GM23248 (cell line): ENCODE measurements at regions not wholly inside any gene's neighbourhood (a gene's known extent, or its start where the extent isn't known, plus 50 kb on each side); places are given as distances from the start of the nearest gene placed in this dataset.

ENCODE experiments used
- DNase-seq: peaks from one replicate; pipeline ENCODE4 v3.0.0-alpha.2; 2015
- H2AFZ ChIP-seq: fragments of 200-600 bp; sonication (generic); 2 replicates; pipeline ENCODE4 v1.6.1; 2016; ENCODE audit warnings: antibody characterized with exemption
- H3F3A ChIP-seq: fragments of 200-600 bp; sonication (generic); 2 replicates; pipeline ENCODE4 v1.6.1; 2016; ENCODE audit warnings: mild to moderate bottlenecking, antibody characterized with exemption, mixed run types; ENCODE audit not compliant: insufficient read depth
- H3K27ac ChIP-seq: fragments of 200-600 bp; sonication (generic); 2 replicates; pipeline ENCODE4 v1.5.1; 2016; ENCODE audit warnings: mild to moderate bottlenecking
- H3K27me3 ChIP-seq: fragments of 200-600 bp; sonication (generic); replicated peaks from 2 replicates; pipeline ENCODE4 v1.6.1; 2016; ENCODE audit warnings: mild to moderate bottlenecking; ENCODE audit not compliant: insufficient read depth
- H3K36me3 ChIP-seq: fragments of 200-600 bp; sonication (generic); 2 replicates; pipeline ENCODE4 v1.6.1; 2016; ENCODE audit warnings: low read depth, mild to moderate bottlenecking
- H3K4me1 ChIP-seq: fragments of 200-600 bp; sonication (generic); 2 replicates; pipeline ENCODE4 v1.6.1; 2016; ENCODE audit warnings: mild to moderate bottlenecking; ENCODE audit not compliant: insufficient read depth
- H3K4me2 ChIP-seq: fragments of 200-600 bp; sonication (generic); one replicate; pipeline ENCODE4 v1.6.1; 2016; ENCODE audit warnings: mild to moderate bottlenecking; ENCODE audit not compliant: unreplicated experiment
- H3K4me3 ChIP-seq: fragments of 200-600 bp; sonication (generic); 2 replicates; pipeline ENCODE4 v1.5.1; 2016; ENCODE audit warnings: mild to moderate bottlenecking
- H3K79me2 ChIP-seq: fragments of 200-600 bp; sonication (generic); 2 replicates; pipeline ENCODE4 v1.6.1; 2016; ENCODE audit warnings: mild to moderate bottlenecking; ENCODE audit not compliant: insufficient read depth
- H3K9ac ChIP-seq: fragments of 200-600 bp; sonication (generic); 2 replicates; pipeline ENCODE4 v1.6.1; 2016; ENCODE audit warnings: mild to moderate bottlenecking
- H3K9me2 ChIP-seq: fragments of 200-600 bp; sonication (generic); 2 replicates; pipeline ENCODE4 v1.6.1; 2016; ENCODE audit warnings: mixed run types, mild to moderate bottlenecking, moderate library complexity; ENCODE audit not compliant: insufficient read depth
- H3K9me3 ChIP-seq: fragments of 200-600 bp; sonication (generic); one replicate; pipeline ENCODE4 v1.6.1; 2017; ENCODE audit warnings: low read depth
- H4K20me1 ChIP-seq: fragments of 200-600 bp; sonication (generic); 2 replicates; pipeline ENCODE4 v1.6.0; 2016; ENCODE audit not compliant: insufficient read depth
- EZH2 ChIP-seq: fragments of 200-600 bp; sonication (generic); IDR thresholded peaks from 2 replicates; pipeline ENCODE4 v1.6.1; 2018; ENCODE audit warnings: antibody characterized with exemption, mild to moderate bottlenecking; ENCODE audit not compliant: insufficient read depth, poor library complexity, severe bottlenecking
- EZH2phosphoT487 ChIP-seq: fragments of 200-600 bp; sonication (generic); IDR thresholded peaks from 2 replicates; pipeline ENCODE4 v1.6.1; 2018; ENCODE audit warnings: antibody characterized with exemption, moderate library complexity, mild to moderate bottlenecking, low read depth; ENCODE audit not compliant: insufficient read depth
- WGBS, 2 experiments: methylation state at CpG; one replicate each; pipeline ENCODE4 v1.1.6; 2015 to 2017; ENCODE audit warnings: low lambda C conversion rate in 2 of 2, low coverage in 1 of 2; ENCODE audit errors: missing lambda C conversion rate in 2 of 2; 5-methylcytosine and 5-hydroxymethylcytosine counted together
- in situ Hi-C: fragments of 300-500 bp; cut with MboI; formaldehyde crosslinking; loops from 2 replicates; pipeline ENCODE4 v1.15.0; 2020

DNA sequence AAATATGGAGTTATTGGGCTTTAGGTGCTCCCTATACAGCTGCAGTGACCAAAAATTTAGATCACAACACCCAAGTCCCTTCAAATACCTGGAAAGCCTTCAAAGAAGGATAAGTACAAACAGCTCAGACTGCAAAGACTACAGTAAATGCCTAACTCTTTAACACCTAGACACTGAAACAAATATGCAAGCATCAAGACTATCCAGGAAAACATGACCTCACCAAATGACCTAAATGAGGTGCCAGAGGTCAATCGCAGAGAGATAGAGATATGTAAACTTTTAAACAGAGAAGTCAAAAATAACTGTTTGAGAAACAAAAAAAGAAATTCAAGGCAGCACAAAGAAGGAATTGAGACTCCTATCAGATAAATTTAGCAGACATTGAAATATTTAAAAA is 753.8 kb upstream of the B3GALT2 start:
- in situ Hi-C loops = no loop called here
- no peak overlapping the region for H2AFZ ChIP-seq
- H3K9me3 ChIP-seq = no peaks in the 10 kb centered on the region
- H4K20me1 ChIP-seq = no peaks in the 10 kb centered on the region
- H3K4me1 ChIP-seq = no peaks in the 10 kb centered on the region
- no peaks in the 10 kb centered on the region for H3K9me2 ChIP-seq
- no peaks in the 10 kb centered on the region for H3K79me2 ChIP-seq
- no peak overlapping the region for H3K27ac ChIP-seq
- no peak for DNase-seq
- no peaks in the 10 kb centered on the region for H3F3A ChIP-seq
- no peak overlapping the region for H3K4me2 ChIP-seq
- TF ChIP-seq EZH2 (no peak), EZH2phosphoT487 (no peak)
- WGBS, 2 experiments = 65 to 67% methylated on average over 1 of the region's 1 CpG
- H3K36me3 ChIP-seq = no peaks in the 10 kb centered on the region
- no peaks in the 10 kb centered on the region for H3K27me3 ChIP-seq
- no peak overlapping the region for H3K9ac ChIP-seq
- no peak overlapping the region for H3K4me3 ChIP-seq

DNA sequence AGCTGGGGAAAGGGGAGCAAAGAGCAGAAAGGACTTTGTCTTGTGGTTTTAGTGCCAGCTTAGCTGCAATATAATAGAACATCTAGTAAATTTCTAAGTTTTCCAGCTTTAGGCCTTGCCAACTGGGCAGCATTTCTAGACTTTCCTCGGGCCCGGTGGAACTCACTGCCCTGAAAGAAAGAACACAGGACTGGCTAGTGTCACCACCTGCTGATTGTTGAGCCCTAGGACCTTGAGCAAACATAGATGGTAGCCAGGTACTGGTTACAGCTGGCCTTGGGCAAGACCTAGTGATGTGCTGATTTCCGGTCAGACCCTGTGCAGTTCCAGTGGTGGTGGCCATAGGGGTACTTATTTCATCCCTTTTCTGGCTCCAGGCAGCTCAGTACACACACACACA is 753.2 kb upstream of the B3GALT2 start:
- Histone ChIP-seq H3K9me2 (no peaks in the 10 kb centered on the region), H3K4me2 (no peak overlapping the region), H3F3A (no peaks in the 10 kb centered on the region), H2AFZ (no peak overlapping the region), H3K4me1 (no peaks in the 10 kb centered on the region), H3K36me3 (no peaks in the 10 kb centered on the region), H4K20me1 (no peaks in the 10 kb centered on the region), H3K9ac (no peak overlapping the region), H3K27me3 (no peaks in the 10 kb centered on the region), H3K9me3 (no peaks in the 10 kb centered on the region), H3K4me3 (no peak overlapping the region), H3K79me2 (no peaks in the 10 kb centered on the region), H3K27ac (no peak overlapping the region)
- no peak for DNase-seq
- TF ChIP-seq EZH2phosphoT487 (no peak), EZH2 (no peak)
- WGBS, 2 experiments = 43 to 67% methylated on average over 3 of the region's 3 CpGs
- in situ Hi-C loops = no loop called here

DNA sequence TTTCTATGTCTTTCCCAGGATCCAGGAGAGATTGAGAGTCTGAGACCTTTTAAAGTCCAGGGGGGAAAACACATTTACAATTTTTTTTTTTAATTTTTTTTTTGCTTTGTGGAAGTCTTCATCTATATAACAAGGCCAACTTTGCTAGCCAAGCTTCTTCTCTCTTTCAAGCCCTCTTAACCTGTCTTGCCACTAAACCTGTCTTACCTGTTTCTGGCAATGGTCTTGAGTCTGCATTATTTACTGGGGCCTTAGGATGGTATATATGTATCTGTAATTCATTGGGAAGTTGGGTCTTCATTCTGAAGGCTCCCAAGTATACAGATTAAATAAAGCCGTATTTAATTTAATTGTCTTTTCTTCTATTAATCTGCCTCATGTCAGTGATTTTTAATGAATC is 750.9 kb upstream of the B3GALT2 start:
- H3K9me3 ChIP-seq = no peaks in the 10 kb centered on the region
- no peaks in the 10 kb centered on the region for H3K79me2 ChIP-seq
- no peaks in the 10 kb centered on the region for H4K20me1 ChIP-seq
- H3K4me1 ChIP-seq = no peaks in the 10 kb centered on the region
- no peaks in the 10 kb centered on the region for H3K36me3 ChIP-seq
- no peaks in the 10 kb centered on the region for H3F3A ChIP-seq
- no peak overlapping the region for H3K9ac ChIP-seq
- no peaks in the 10 kb centered on the region for H3K9me2 ChIP-seq
- WGBS, 2 experiments = 21 to 30% methylated on average over 1 of the region's 1 CpG
- no peaks in the 10 kb centered on the region for H3K27me3 ChIP-seq
- H3K4me3 ChIP-seq = no peak overlapping the region
- H3K4me2 ChIP-seq = no peak overlapping the region
- no peak for TF ChIP-seq EZH2phosphoT487
- TF ChIP-seq EZH2 = no peak
- in situ Hi-C loops = no loop called here
- no peak overlapping the region for H3K27ac ChIP-seq
- H2AFZ ChIP-seq = no peak overlapping the region
- DNase-seq = no peak

DNA sequence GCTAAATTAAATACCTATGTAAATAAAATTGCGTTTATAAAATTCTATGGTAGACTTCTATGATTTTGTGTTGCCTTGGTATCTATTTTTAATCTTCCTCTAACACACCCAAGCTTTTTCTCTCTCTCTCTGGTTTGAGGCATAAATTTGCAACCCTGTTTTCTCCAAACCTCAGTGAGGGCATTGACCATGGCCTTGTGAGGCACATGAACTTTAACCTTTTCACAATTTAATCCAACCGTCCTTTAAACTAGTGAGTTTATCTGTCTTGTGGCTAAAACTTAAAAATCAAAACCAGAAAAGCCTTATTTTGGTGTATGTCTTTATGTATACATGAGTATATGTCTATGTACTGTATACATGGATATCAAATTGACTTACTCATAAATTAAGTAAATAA is 746.6 kb upstream of the B3GALT2 start:
- in situ Hi-C loops = no loop called here
- TF ChIP-seq EZH2phosphoT487 = no peak
- TF ChIP-seq EZH2 = no peak
- Histone ChIP-seq H3K9ac (no peak overlapping the region), H3K79me2 (no peaks in the 10 kb centered on the region), H3K27me3 (no peaks in the 10 kb centered on the region), H3K4me1 (no peaks in the 10 kb centered on the region), H3K9me3 (no peaks in the 10 kb centered on the region), H3K36me3 (no peaks in the 10 kb centered on the region), H3F3A (no peaks in the 10 kb centered on the region), H3K4me2 (no peak overlapping the region), H3K4me3 (no peak overlapping the region), H4K20me1 (no peaks in the 10 kb centered on the region), H3K27ac (no peak overlapping the region), H2AFZ (no peak overlapping the region), H3K9me2 (no peaks in the 10 kb centered on the region)
- no peak for DNase-seq
- WGBS, 2 experiments = 32 to 37% methylated on average over 2 of the region's 2 CpGs

DNA sequence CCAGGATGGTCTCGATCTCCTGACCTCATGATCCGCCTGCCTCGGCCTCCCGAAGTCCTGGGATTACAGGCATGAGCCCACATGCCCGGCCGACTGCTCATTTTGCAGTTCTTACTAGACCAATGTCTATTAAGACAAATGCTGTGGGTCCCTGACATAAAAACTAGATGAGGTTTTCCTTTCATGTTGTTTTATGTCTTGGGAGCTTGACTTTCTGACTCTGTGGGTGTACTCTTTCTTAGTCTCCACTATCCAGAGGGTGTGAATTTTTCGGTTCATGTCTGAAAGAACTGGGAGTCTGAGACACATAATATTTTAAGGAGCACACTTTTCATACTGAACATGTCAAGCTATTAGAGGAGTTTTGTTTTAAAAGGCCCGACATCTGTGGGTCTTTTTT is 744.9 kb upstream of the B3GALT2 start:
- no peaks in the 10 kb centered on the region for H3K79me2 ChIP-seq
- no peak overlapping the region for H3K9ac ChIP-seq
- H3K4me3 ChIP-seq = no peak overlapping the region
- TF ChIP-seq EZH2phosphoT487 (no peak), EZH2 (no peak)
- H4K20me1 ChIP-seq = no peaks in the 10 kb centered on the region
- no peak overlapping the region for H3K4me2 ChIP-seq
- H3K27ac ChIP-seq = no peak overlapping the region
- no peaks in the 10 kb centered on the region for H3F3A ChIP-seq
- H3K27me3 ChIP-seq = no peaks in the 10 kb centered on the region
- WGBS, 2 experiments = 28 to 39% methylated on average over 8 of the region's 8 CpGs
- no peaks in the 10 kb centered on the region for H3K9me2 ChIP-seq
- no peak overlapping the region for H2AFZ ChIP-seq
- no peak for DNase-seq
- H3K36me3 ChIP-seq = no peaks in the 10 kb centered on the region
- no peaks in the 10 kb centered on the region for H3K4me1 ChIP-seq
- no peaks in the 10 kb centered on the region for H3K9me3 ChIP-seq
- in situ Hi-C loops = no loop called here
